ENCODE measurements at regions not wholly inside any gene's neighbourhood (a gene's known extent, or its start where the extent isn't known, plus 50 kb on each side); places are given as distances from the start of the nearest gene placed in this dataset.

DNA sequence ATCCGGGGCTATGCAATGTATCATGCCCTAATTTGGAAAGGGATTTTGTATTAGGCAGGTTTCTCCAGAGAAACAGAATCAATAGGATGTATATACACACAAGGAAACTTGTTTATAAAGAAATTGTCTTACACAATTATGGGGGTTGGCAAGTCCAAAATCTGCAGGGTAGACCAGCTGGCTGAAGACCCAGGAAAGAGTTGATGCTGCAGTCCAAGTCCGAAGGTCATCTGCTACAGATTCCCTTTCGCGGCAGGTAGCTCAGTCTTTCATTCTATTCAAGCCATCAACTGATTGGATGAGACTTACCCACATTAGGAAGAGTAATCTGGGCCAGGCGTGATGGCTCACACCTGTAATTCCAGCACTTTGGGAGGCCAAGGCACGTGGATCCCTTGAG is 54.6 kb upstream of the CXADR start:
- intact Hi-C loops (cut with micrococcal nuclease; ENCODE audit: unreplicated experiment), result no loop called here
- Mint-ChIP-seq H3K27ac (ENCODE audit: unreplicated experiment) (no peak overlapping the region), H3K9me3 (ENCODE audit: low read depth, unreplicated experiment) (no peaks in the 10 kb centered on the region)

DNA sequence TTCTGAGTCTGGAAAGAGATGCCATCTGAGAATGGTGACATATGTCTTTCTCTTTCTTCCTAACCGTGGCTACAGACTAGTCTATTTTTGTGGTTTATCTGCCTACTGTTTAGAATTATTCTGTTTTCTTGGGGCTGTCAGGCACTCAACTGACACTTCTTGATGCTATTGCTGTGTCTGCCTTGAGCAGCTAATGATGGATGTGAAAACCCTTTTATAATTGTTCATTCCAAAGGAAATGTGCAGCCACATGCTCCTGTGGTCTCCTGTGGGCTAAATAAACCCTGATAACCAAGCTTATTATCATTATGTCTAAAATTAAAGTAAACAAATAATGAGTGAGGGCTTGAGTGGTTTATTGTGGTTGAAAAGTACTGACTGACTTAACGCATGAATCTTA is 52.7 kb upstream of the CXADR start:
- TF ChIP-seq, protein P1, sequence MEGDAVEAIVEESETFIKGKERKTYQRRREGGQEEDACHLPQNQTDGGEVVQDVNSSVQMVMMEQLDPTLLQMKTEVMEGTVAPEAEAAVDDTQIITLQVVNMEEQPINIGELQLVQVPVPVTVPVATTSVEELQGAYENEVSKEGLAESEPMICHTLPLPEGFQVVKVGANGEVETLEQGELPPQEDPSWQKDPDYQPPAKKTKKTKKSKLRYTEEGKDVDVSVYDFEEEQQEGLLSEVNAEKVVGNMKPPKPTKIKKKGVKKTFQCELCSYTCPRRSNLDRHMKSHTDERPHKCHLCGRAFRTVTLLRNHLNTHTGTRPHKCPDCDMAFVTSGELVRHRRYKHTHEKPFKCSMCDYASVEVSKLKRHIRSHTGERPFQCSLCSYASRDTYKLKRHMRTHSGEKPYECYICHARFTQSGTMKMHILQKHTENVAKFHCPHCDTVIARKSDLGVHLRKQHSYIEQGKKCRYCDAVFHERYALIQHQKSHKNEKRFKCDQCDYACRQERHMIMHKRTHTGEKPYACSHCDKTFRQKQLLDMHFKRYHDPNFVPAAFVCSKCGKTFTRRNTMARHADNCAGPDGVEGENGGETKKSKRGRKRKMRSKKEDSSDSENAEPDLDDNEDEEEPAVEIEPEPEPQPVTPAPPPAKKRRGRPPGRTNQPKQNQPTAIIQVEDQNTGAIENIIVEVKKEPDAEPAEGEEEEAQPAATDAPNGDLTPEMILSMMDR (IDR thresholded peaks at IDR 0.05; ENCODE audit: unreplicated experiment), result no peak
- BruUV-seq (replicated peaks), result no TSS peak
- Mint-ChIP-seq H3K27me3 (ENCODE audit: unreplicated experiment) (no peaks in the 10 kb centered on the region), H3K36me3 (ENCODE audit: insufficient read depth, unreplicated experiment) (peaks cover 9% of the 10 kb centered on the region), H3K27ac (ENCODE audit: unreplicated experiment) (no peak overlapping the region), H3K4me3 (ENCODE audit: low read depth, unreplicated experiment) (no peak overlapping the region), H3K9me3 (ENCODE audit: low read depth, unreplicated experiment) (no peaks in the 10 kb centered on the region), H3K4me1 (ENCODE audit: low read depth, unreplicated experiment) (peaks cover 19% of the 10 kb centered on the region)
- CTCF ChIA-PET, result no interaction called here
- intact Hi-C loops (cut with micrococcal nuclease; ENCODE audit: unreplicated experiment), result loop anchor here (5.0 kb wide), 1 partner anchor 52 kb away; the partner anchor contains the start of gene CXADR
- no peak for DNase-seq

More for the DNA sequence above, 54.6 kb upstream of the CXADR start:
- Mint-ChIP-seq H3K4me3 (ENCODE audit: low read depth, unreplicated experiment) (no peak overlapping the region), H3K4me1 (ENCODE audit: low read depth, unreplicated experiment) (peaks cover 11% of the 10 kb centered on the region), H3K27me3 (ENCODE audit: unreplicated experiment) (no peaks in the 10 kb centered on the region), H3K36me3 (ENCODE audit: insufficient read depth, unreplicated experiment) (peaks cover 9% of the 10 kb centered on the region)
- CTCF ChIA-PET, result no interaction called here
- TF ChIP-seq, protein P1 (IDR thresholded peaks at IDR 0.05; ENCODE audit: unreplicated experiment), result no peak
- DNase-seq, result no peak
- BruUV-seq (replicated peaks), result no TSS peak

DNA sequence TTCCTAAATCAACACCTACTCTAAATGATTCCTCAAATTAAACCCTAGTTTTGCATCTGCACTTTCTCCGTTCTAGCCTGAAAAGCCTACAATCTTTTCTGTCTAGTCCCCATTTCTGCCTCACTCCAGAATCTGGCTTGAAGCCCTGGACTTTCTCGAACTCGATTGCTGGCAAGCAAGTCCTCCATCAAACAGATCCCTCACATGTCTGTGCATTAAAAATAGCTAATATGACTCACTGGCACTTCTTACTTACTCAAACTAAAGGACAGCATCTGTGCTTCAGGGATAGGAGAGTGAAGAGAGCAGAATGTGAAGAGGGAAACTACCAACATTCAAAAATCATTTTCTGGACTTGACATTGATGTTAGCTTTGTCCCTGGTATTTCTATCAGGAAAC is 51.8 kb upstream of the CXADR start:
- CTCF ChIA-PET, result interaction anchor here (0.8 kb wide), 1 partner anchor 74 kb away, joined by 3 read pairs; no protein-coding TSS in a partner anchor
- Mint-ChIP-seq H3K4me1 (ENCODE audit: low read depth, unreplicated experiment) (peaks cover 19% of the 10 kb centered on the region), H3K4me3 (ENCODE audit: low read depth, unreplicated experiment) (no peak overlapping the region), H3K9me3 (ENCODE audit: low read depth, unreplicated experiment) (no peaks in the 10 kb centered on the region), H3K27me3 (ENCODE audit: unreplicated experiment) (no peaks in the 10 kb centered on the region), H3K36me3 (ENCODE audit: insufficient read depth, unreplicated experiment) (peaks cover 9% of the 10 kb centered on the region), H3K27ac (ENCODE audit: unreplicated experiment) (no peak overlapping the region)
- intact Hi-C loops (cut with micrococcal nuclease; ENCODE audit: unreplicated experiment), result loop anchor here (5.0 kb wide), 1 partner anchor 51 kb away; the partner anchor contains the start of gene CXADR
- TF ChIP-seq, protein P1 (IDR thresholded peaks at IDR 0.05; ENCODE audit: unreplicated experiment), result no peak
- BruUV-seq (replicated peaks), result no TSS peak
- no peak for DNase-seq

DNA sequence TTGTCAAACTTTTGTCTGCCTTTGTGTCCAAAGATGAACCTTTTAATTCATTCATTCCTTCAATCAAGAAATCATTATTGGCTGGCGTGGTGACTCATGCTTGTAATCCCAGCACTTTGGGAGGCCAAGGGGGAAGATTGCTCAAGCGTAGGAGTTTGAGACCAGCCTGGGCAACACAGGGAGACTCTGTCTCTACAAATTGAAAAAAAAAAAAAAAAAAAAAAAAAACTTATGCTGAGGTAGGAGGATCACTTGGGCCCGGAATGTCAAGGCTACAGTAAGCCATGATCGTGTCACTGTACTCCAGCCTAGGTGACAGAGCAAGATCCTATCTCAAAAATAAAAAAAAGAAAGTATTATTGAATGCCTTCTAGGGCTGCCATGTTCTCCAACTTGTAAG is 51.3 kb upstream of the CXADR start:
- H3K27ac Mint-ChIP-seq (ENCODE audit: unreplicated experiment), result no peak overlapping the region
- TF ChIP-seq, protein P1 (IDR thresholded peaks at IDR 0.05; ENCODE audit: unreplicated experiment), result no peak
- peak; percentile 7 for DNase-seq
- no peaks in the 10 kb centered on the region for H3K27me3 Mint-ChIP-seq (ENCODE audit: unreplicated experiment)
- H3K36me3 Mint-ChIP-seq (ENCODE audit: insufficient read depth, unreplicated experiment), result peaks cover 9% of the 10 kb centered on the region
- BruUV-seq (replicated peaks), result no TSS peak
- intact Hi-C loops (cut with micrococcal nuclease; ENCODE audit: unreplicated experiment), result loop anchor here (5.0 kb wide), 1 partner anchor 51 kb away; the partner anchor contains the start of gene CXADR
- H3K4me1 Mint-ChIP-seq (ENCODE audit: low read depth, unreplicated experiment), result peaks cover 19% of the 10 kb centered on the region
- no peaks in the 10 kb centered on the region for H3K9me3 Mint-ChIP-seq (ENCODE audit: low read depth, unreplicated experiment)
- CTCF ChIA-PET, result interaction anchor here (0.8 kb wide), 1 partner anchor 75 kb away, joined by 3 read pairs; no protein-coding TSS in a partner anchor
- no peak overlapping the region for H3K4me3 Mint-ChIP-seq (ENCODE audit: low read depth, unreplicated experiment)
